ENCODE measurements at regions not wholly inside any gene's neighbourhood (a gene's known extent, or its start where the extent isn't known, plus 50 kb on each side); places are given as distances from the start of the nearest gene placed in this dataset.
"Not testable (repeated sequence)": the region's sequence is repeated elsewhere in the genome, so short reads cannot be mapped to it uniquely, and the experiment has no call there.

GRCh38 chr5:90263102-90263820 lies 146.3 kb downstream of the CETN3 start:
- Histone ChIP-seq H3K9me3 (ENCODE audit: low read length) (no peaks in the 10 kb centered on the region), H3K9me2 (replicated peaks; ENCODE audit: low read length) (no peaks in the 10 kb centered on the region), H3K36me3 (ENCODE audit: low read depth, low read length) (no peaks in the 10 kb centered on the region), H3K79me2 (ENCODE audit: low read length) (no peaks in the 10 kb centered on the region), H3K27me3 (ENCODE audit: low read length) (no peaks in the 10 kb centered on the region), H4K20me1 (ENCODE audit: low read length) (no peaks in the 10 kb centered on the region), H3K4me1 (ENCODE audit: insufficient read depth, low read length) (no peaks in the 10 kb centered on the region), H3K4me3 (ENCODE audit: low read length) (no peak overlapping the region), H3F3A (ENCODE audit: low read length, unreplicated experiment) (no peaks in the 10 kb centered on the region), H3K4me2 (ENCODE audit: low read length) (no peak overlapping the region), H3K9ac (ENCODE audit: low read length) (no peak overlapping the region), H3K27ac (ENCODE audit: low read length) (no peak overlapping the region), H2AFZ (ENCODE audit: low read length) (no peak overlapping the region)
- POLR2A ChIA-PET (ENCODE audit: unreplicated experiment): no interaction called here
- CTCF ChIA-PET: no interaction called here
- BruUV-seq (replicated peaks): no TSS peak
- DNase-seq (no peak), ATAC-seq (no peak)
- intact Hi-C loops (cut with micrococcal nuclease): loop anchor here (10.0 kb wide), 4 partner anchors 148 to 1378 kb away; partner anchors contain the start of gene MEF2C
- TF ChIP-seq, protein P1, sequence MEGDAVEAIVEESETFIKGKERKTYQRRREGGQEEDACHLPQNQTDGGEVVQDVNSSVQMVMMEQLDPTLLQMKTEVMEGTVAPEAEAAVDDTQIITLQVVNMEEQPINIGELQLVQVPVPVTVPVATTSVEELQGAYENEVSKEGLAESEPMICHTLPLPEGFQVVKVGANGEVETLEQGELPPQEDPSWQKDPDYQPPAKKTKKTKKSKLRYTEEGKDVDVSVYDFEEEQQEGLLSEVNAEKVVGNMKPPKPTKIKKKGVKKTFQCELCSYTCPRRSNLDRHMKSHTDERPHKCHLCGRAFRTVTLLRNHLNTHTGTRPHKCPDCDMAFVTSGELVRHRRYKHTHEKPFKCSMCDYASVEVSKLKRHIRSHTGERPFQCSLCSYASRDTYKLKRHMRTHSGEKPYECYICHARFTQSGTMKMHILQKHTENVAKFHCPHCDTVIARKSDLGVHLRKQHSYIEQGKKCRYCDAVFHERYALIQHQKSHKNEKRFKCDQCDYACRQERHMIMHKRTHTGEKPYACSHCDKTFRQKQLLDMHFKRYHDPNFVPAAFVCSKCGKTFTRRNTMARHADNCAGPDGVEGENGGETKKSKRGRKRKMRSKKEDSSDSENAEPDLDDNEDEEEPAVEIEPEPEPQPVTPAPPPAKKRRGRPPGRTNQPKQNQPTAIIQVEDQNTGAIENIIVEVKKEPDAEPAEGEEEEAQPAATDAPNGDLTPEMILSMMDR (conservative IDR thresholded peaks at IDR 0.05; ENCODE audit: low read depth, low read length): no peak
- TF ChIP-seq EZH2phosphoT487 (IDR thresholded peaks at IDR 0.05; ENCODE audit: borderline replicate concordance, low read length) (no peak), EZH2 (IDR thresholded peaks at IDR 0.05; ENCODE audit: low read length, unreplicated experiment) (no peak)

DNA sequence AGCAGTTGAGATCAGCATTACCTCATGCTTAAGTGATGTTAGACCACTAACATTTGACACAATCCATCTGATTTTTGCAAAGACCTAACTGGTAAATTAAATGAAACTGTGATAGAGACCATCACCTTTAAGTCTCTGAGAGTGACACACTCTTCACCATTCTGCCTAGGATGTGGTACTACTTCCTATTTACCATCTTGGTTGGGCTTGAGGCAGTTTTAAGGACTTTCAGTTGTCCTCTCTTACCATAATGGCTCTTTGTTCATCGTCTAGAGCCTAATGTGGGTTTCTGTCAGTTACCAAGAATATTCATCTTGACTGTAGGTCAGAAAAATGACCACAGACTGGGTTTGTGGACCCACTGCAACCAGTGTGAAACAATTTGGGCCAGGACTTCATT lies 158.1 kb downstream of the CETN3 start:
- TF ChIP-seq EZH2 (IDR thresholded peaks at IDR 0.05; ENCODE audit: low read length, unreplicated experiment) (no peak), EZH2phosphoT487 (IDR thresholded peaks at IDR 0.05; ENCODE audit: borderline replicate concordance, low read length) (no peak)
- TF ChIP-seq, protein P1 (conservative IDR thresholded peaks at IDR 0.05; ENCODE audit: low read depth, low read length): no peak
- ChIA-PET POLR2A (ENCODE audit: unreplicated experiment) (no interaction called here), CTCF (no interaction called here)
- H3K4me3 ChIP-seq (ENCODE audit: low read length): no peak overlapping the region
- no peaks in the 10 kb centered on the region for H3K79me2 ChIP-seq (ENCODE audit: low read length)
- no peaks in the 10 kb centered on the region for H3K9me2 ChIP-seq (replicated peaks; ENCODE audit: low read length)
- H3F3A ChIP-seq (ENCODE audit: low read length, unreplicated experiment): no peaks in the 10 kb centered on the region
- no peak overlapping the region for H3K9ac ChIP-seq (ENCODE audit: low read length)
- no peaks in the 10 kb centered on the region for H3K9me3 ChIP-seq (ENCODE audit: low read length)
- H2AFZ ChIP-seq (ENCODE audit: low read length): no peak overlapping the region
- DNase-seq: no peak
- ATAC-seq: no peak
- no peaks in the 10 kb centered on the region for H3K4me1 ChIP-seq (ENCODE audit: insufficient read depth, low read length)
- H3K27ac ChIP-seq (ENCODE audit: low read length): no peak overlapping the region
- no TSS peak for BruUV-seq (replicated peaks)
- no peaks in the 10 kb centered on the region for H3K36me3 ChIP-seq (ENCODE audit: low read depth, low read length)
- no peaks in the 10 kb centered on the region for H3K27me3 ChIP-seq (ENCODE audit: low read length)
- H4K20me1 ChIP-seq (ENCODE audit: low read length): no peaks in the 10 kb centered on the region
- no peak overlapping the region for H3K4me2 ChIP-seq (ENCODE audit: low read length)
- intact Hi-C loops (cut with micrococcal nuclease): no loop called here

DNA sequence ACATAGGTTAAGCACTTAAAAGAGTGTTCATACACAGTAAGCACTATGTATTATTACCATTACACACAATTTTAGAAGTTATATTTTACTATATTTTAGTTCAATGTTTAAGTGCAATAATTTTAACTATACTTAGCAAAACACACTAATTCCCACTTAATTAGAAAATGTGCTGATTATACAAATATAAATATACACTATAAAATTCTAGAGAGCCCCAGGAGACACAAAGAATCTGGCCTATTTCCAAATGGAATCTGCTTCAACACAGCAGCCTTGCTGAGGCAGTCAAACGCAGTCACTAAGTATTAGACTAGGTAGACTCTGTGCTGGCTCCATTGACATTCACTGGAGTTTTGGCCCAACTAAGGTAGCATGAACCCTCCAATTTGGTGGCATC lies 160.9 kb downstream of the CETN3 start:
- H3K9ac ChIP-seq (ENCODE audit: low read length): no peak overlapping the region
- ATAC-seq (no peak), DNase-seq (no peak)
- no peaks in the 10 kb centered on the region for H3K9me3 ChIP-seq (ENCODE audit: low read length)
- no peaks in the 10 kb centered on the region for H3K36me3 ChIP-seq (ENCODE audit: low read depth, low read length)
- H3K79me2 ChIP-seq (ENCODE audit: low read length): no peaks in the 10 kb centered on the region
- TF ChIP-seq EZH2 (IDR thresholded peaks at IDR 0.05; ENCODE audit: low read length, unreplicated experiment) (no peak), EZH2phosphoT487 (IDR thresholded peaks at IDR 0.05; ENCODE audit: borderline replicate concordance, low read length) (no peak)
- TF ChIP-seq, protein P1 (conservative IDR thresholded peaks at IDR 0.05; ENCODE audit: low read depth, low read length): no peak
- CTCF ChIA-PET: no interaction called here
- POLR2A ChIA-PET (ENCODE audit: unreplicated experiment): no interaction called here
- no peak overlapping the region for H3K4me2 ChIP-seq (ENCODE audit: low read length)
- H3K27me3 ChIP-seq (ENCODE audit: low read length): no peaks in the 10 kb centered on the region
- BruUV-seq (replicated peaks): no TSS peak
- no peak overlapping the region for H3K27ac ChIP-seq (ENCODE audit: low read length)
- no peaks in the 10 kb centered on the region for H3K4me1 ChIP-seq (ENCODE audit: insufficient read depth, low read length)
- H3K9me2 ChIP-seq (replicated peaks; ENCODE audit: low read length): no peaks in the 10 kb centered on the region
- intact Hi-C loops (cut with micrococcal nuclease): no loop called here
- H3F3A ChIP-seq (ENCODE audit: low read length, unreplicated experiment): no peaks in the 10 kb centered on the region
- H2AFZ ChIP-seq (ENCODE audit: low read length): no peak overlapping the region
- no peaks in the 10 kb centered on the region for H4K20me1 ChIP-seq (ENCODE audit: low read length)
- H3K4me3 ChIP-seq (ENCODE audit: low read length): no peak overlapping the region

DNA sequence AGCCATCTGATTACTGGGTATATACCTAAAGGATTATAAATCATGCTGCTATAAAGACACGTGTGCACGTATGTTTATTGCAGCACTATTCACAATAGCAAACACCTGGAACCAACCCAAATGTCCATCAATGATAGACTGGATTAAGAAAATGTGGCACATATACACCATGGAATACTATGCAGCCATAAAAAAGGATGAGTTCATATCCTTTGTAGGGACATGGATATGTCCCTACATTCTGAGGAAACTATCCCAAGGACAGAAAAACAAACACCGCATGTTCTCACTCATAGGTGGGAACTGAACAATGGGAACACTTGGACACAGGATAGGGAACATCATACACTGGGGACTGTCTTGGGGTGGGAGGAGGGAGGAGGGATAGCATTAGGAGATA lies 165.7 kb downstream of the CETN3 start:
- H3K9me3 ChIP-seq (ENCODE audit: low read length); DNase-seq; H3K36me3 ChIP-seq (ENCODE audit: low read depth, low read length); H3F3A ChIP-seq (ENCODE audit: low read length, unreplicated experiment); H3K4me3 ChIP-seq (ENCODE audit: low read length); H3K9me2 ChIP-seq (replicated peaks; ENCODE audit: low read length); BruUV-seq (replicated peaks); H3K27ac ChIP-seq (ENCODE audit: low read length); H4K20me1 ChIP-seq (ENCODE audit: low read length); H3K4me2 ChIP-seq (ENCODE audit: low read length); H2AFZ ChIP-seq (ENCODE audit: low read length); H3K4me1 ChIP-seq (ENCODE audit: insufficient read depth, low read length); CTCF ChIA-PET; POLR2A ChIA-PET (ENCODE audit: unreplicated experiment); H3K9ac ChIP-seq (ENCODE audit: low read length); ATAC-seq; intact Hi-C loops (cut with micrococcal nuclease); H3K27me3 ChIP-seq (ENCODE audit: low read length); H3K79me2 ChIP-seq (ENCODE audit: low read length): not testable (repeated sequence)

All from PC-3 (cell line).